ENCODE measurements at regions not wholly inside any gene's neighbourhood (a gene's known extent, or its start where the extent isn't known, plus 50 kb on each side); places are given as distances from the start of the nearest gene placed in this dataset.
A peak's percentile ranks its signal among the peaks of the same experiment; 100 is the strongest.

DNA sequence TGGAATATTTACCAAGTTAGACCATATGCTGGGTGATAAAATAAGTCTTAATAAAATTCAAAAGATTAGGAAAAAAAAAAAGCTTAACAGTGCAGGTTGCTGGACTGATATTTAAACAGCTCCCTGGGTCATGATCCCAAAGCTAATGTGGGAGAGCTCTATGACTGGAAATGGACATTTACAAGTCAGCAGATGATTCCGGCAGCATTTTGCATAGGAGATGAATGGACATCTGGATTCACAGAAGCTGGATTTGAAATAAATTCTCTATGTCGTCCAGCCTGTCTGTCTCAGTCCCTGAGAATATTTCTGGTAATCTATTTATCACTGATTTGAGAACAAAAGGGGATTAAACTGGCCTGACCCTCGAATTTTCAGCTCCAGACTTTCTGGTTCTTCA, 52.3 kb upstream of the KLHL25 start:
- H3K14ac ChIP-seq (ENCODE audit: low read length in 2 of 2) = no peak overlapping the region
- H4K8ac ChIP-seq (ENCODE audit: low read length) = no peak overlapping the region
- H3K4me2 ChIP-seq (ENCODE audit: low read length, poor library complexity, severe bottlenecking) = no peak overlapping the region
- H3K36me3 ChIP-seq (ENCODE audit: control insufficient read depth in 1 of 2, insufficient read depth in 2 of 2, low read depth in 1 of 2, low read length in 2 of 2) = no peaks in the 10 kb centered on the region
- no peak overlapping the region for H2AK5ac ChIP-seq (ENCODE audit: low read length, severe bottlenecking)
- H3K9me3 ChIP-seq (ENCODE audit: control insufficient read depth, low read length) = peaks cover 16% of the 10 kb centered on the region
- peaks cover 38 to 61% of the 10 kb centered on the region in 2 experiments for H3K27me3 ChIP-seq (ENCODE audit: control insufficient read depth in 1 of 2, insufficient read depth in 1 of 2, low read length in 2 of 2)
- no peak overlapping the region for H2BK12ac ChIP-seq (ENCODE audit: low read length in 2 of 2)
- H3K18ac ChIP-seq (ENCODE audit: low read depth in 1 of 2, low read length in 2 of 2) = no peak overlapping the region
- no peak overlapping the region for H3K4me3 ChIP-seq (ENCODE audit: insufficient read depth in 1 of 2, low read depth in 1 of 2, low read length in 2 of 2)
- no peak overlapping the region for H4K91ac ChIP-seq (ENCODE audit: low read length)
- WGBS = 67% methylated on average over 2 of the region's 3 CpGs
- no peak overlapping the region for H2BK120ac ChIP-seq (ENCODE audit: low read depth, low read length)
- H3K23ac ChIP-seq (ENCODE audit: low read length in 2 of 2) = no peak overlapping the region
- H3K79me1 ChIP-seq (replicated peaks; ENCODE audit: low read length, poor library complexity, severe bottlenecking) = no peaks in the 10 kb centered on the region
- H2BK15ac ChIP-seq (ENCODE audit: low read depth, poor library complexity, severe bottlenecking) = no peak overlapping the region
- H2AFZ ChIP-seq (ENCODE audit: low read depth, low read length) = no peak overlapping the region
- no peak overlapping the region for H3K9ac ChIP-seq (ENCODE audit: low read length)
- DNase-seq = no peak
- H3K4me1 ChIP-seq (ENCODE audit: control insufficient read depth, insufficient read depth, low read depth, low read length) = no peaks in the 10 kb centered on the region
- H2BK5ac ChIP-seq (ENCODE audit: low read depth, low read length, poor library complexity, severe bottlenecking) = no peak overlapping the region
- no peak overlapping the region for H3K27ac ChIP-seq (ENCODE audit: low read length, poor library complexity, severe bottlenecking)
- no peak overlapping the region for H3K4ac ChIP-seq (ENCODE audit: low read depth in 1 of 2, low read length in 2 of 2)

DNA sequence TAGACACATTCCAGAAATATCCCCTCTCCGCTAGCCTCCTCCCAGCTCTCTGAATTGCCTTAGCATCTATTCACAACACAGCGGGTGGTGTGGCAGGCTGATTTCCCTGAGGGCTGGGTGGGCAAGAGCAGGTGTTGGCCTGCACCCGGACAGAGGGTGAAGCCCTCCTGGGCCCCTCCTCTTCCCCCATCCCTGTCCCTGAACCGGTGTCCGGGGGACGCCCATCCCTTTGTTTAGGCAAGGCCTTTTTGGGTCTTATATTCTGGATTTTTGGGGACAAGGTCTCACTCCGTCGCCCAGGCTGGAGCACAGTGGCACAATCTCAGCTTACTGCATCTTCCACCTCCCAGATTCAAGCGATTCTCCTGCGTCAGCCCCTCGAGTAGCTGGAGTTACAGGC, 55.2 kb upstream of the KLHL25 start:
- Histone ChIP-seq H3K18ac (ENCODE audit: low read depth in 1 of 2, low read length in 2 of 2) (no peak overlapping the region), H3K23ac (ENCODE audit: low read length in 2 of 2) (no peak overlapping the region), H2BK12ac (ENCODE audit: low read length in 2 of 2) (no peak overlapping the region), H3K14ac (ENCODE audit: low read length in 2 of 2) (no peak overlapping the region), H3K27me3 (ENCODE audit: control insufficient read depth in 1 of 2, insufficient read depth in 1 of 2, low read length in 2 of 2) (peaks cover 35 to 51% of the 10 kb centered on the region in 2 experiments), H3K4me1 (ENCODE audit: control insufficient read depth, insufficient read depth, low read depth, low read length) (no peaks in the 10 kb centered on the region), H2BK120ac (ENCODE audit: low read depth, low read length) (no peak overlapping the region), H3K4me2 (ENCODE audit: low read length, poor library complexity, severe bottlenecking) (no peak overlapping the region), H3K4me3 (ENCODE audit: insufficient read depth in 1 of 2, low read depth in 1 of 2, low read length in 2 of 2) (no peak overlapping the region), H2BK5ac (ENCODE audit: low read depth, low read length, poor library complexity, severe bottlenecking) (no peak overlapping the region), H4K8ac (ENCODE audit: low read length) (no peak overlapping the region), H2AFZ (ENCODE audit: low read depth, low read length) (no peak overlapping the region), H3K9ac (ENCODE audit: low read length) (no peak overlapping the region), H2AK5ac (ENCODE audit: low read length, severe bottlenecking) (no peak overlapping the region), H3K4ac (ENCODE audit: low read depth in 1 of 2, low read length in 2 of 2) (no peak overlapping the region), H4K91ac (ENCODE audit: low read length) (no peak overlapping the region), H3K79me1 (replicated peaks; ENCODE audit: low read length, poor library complexity, severe bottlenecking) (no peaks in the 10 kb centered on the region), H2BK15ac (ENCODE audit: low read depth, poor library complexity, severe bottlenecking) (no peak overlapping the region), H3K9me3 (ENCODE audit: control insufficient read depth, low read length) (peaks cover 16% of the 10 kb centered on the region), H3K36me3 (ENCODE audit: control insufficient read depth in 1 of 2, insufficient read depth in 2 of 2, low read depth in 1 of 2, low read length in 2 of 2) (no peaks in the 10 kb centered on the region), H3K27ac (ENCODE audit: low read length, poor library complexity, severe bottlenecking) (no peak overlapping the region)
- no peak for DNase-seq
- 82% methylated on average over 8 of the region's 11 CpGs for WGBS

DNA sequence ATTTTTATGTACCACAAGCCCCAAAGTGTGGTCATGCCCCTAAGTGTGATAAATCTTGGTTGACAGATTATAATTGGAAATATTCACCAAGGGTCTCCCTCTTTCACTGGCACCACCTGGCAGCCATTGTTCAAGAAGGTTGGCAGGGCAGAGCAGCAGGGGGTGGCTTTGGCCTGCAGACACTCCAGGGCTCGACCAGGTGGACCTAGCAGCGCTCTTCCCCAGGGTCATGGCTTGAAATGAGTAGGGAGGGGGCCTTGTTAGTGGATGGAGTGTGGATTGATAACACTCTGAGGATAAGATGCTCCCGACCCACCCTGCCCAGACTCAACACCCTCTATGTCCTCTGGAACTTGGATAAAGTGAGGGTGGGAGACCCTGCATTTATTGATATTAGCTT, 58.2 kb upstream of the KLHL25 start:
- H2AK5ac ChIP-seq (ENCODE audit: low read length, severe bottlenecking) = no peak overlapping the region
- 75% methylated on average over 2 of the region's 3 CpGs for WGBS
- H3K4me1 ChIP-seq (ENCODE audit: control insufficient read depth, insufficient read depth, low read depth, low read length) = no peaks in the 10 kb centered on the region
- H3K4me2 ChIP-seq (ENCODE audit: low read length, poor library complexity, severe bottlenecking) = no peak overlapping the region
- peaks cover 29 to 49% of the 10 kb centered on the region in 2 experiments for H3K27me3 ChIP-seq (ENCODE audit: control insufficient read depth in 1 of 2, insufficient read depth in 1 of 2, low read length in 2 of 2)
- no peak overlapping the region for H2BK15ac ChIP-seq (ENCODE audit: low read depth, poor library complexity, severe bottlenecking)
- H3K9me3 ChIP-seq (ENCODE audit: control insufficient read depth, low read length) = no peaks in the 10 kb centered on the region
- H4K8ac ChIP-seq (ENCODE audit: low read length) = no peak overlapping the region
- no peak overlapping the region for H3K27ac ChIP-seq (ENCODE audit: low read length, poor library complexity, severe bottlenecking)
- DNase-seq = no peak
- H2BK120ac ChIP-seq (ENCODE audit: low read depth, low read length) = no peak overlapping the region
- no peak overlapping the region for H2AFZ ChIP-seq (ENCODE audit: low read depth, low read length)
- no peak overlapping the region for H3K4me3 ChIP-seq (ENCODE audit: insufficient read depth in 1 of 2, low read depth in 1 of 2, low read length in 2 of 2)
- H3K18ac ChIP-seq (ENCODE audit: low read depth in 1 of 2, low read length in 2 of 2) = no peak overlapping the region
- H2BK12ac ChIP-seq (ENCODE audit: low read length in 2 of 2) = no peak overlapping the region
- no peak overlapping the region for H2BK5ac ChIP-seq (ENCODE audit: low read depth, low read length, poor library complexity, severe bottlenecking)
- H3K14ac ChIP-seq (ENCODE audit: low read length in 2 of 2) = no peak overlapping the region
- no peaks in the 10 kb centered on the region for H3K36me3 ChIP-seq (ENCODE audit: control insufficient read depth in 1 of 2, insufficient read depth in 2 of 2, low read depth in 1 of 2, low read length in 2 of 2)
- H3K23ac ChIP-seq (ENCODE audit: low read length in 2 of 2) = no peak overlapping the region
- no peaks in the 10 kb centered on the region for H3K79me1 ChIP-seq (replicated peaks; ENCODE audit: low read length, poor library complexity, severe bottlenecking)
- no peak overlapping the region for H3K9ac ChIP-seq (ENCODE audit: low read length)
- H3K4ac ChIP-seq (ENCODE audit: low read depth in 1 of 2, low read length in 2 of 2) = no peak overlapping the region
- no peak overlapping the region for H4K91ac ChIP-seq (ENCODE audit: low read length)

DNA sequence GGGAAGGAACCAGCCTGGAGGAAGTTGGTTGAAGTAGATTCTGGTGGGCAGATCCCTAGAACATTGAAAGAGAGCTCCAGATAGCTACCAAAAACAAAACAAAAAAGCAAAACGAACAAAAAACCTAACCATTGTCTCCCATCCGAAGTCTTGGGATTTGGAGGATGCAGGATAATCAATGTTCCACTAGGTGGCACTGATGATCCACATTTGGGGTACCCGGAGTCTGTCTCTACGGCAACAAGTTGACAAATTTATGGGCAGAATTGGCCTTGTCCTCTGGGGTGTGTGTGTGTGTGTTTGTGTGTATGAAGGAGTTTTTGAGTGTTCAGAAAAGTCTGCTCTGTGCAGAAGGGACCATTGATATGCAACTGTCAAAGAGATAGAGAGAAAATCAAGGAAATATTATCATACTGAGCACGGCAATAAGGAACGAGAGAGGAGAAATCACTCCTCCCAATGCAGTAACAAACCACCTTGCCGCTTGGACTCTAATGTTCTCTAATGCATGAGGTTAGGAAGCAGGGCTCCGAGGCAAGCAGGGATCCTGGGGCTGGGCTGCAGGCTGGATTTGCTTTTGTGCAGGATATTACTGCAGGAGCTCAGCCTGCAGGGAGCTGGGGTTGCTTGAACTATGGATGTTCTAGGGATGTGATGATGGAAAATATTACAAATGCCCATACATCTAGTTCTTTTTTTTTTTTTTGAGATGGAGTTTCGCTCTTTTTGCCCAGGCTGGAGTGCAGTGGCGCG, 59.8 kb upstream of the KLHL25 start:
- Histone ChIP-seq H3K4me1 (ENCODE audit: control insufficient read depth, insufficient read depth, low read depth, low read length) (peaks cover 4% of the 10 kb centered on the region), H3K9me3 (ENCODE audit: control insufficient read depth, low read length) (no peaks in the 10 kb centered on the region), H2BK5ac (ENCODE audit: low read depth, low read length, poor library complexity, severe bottlenecking) (no peak overlapping the region), H2AFZ (ENCODE audit: low read depth, low read length) (no peak overlapping the region), H4K8ac (ENCODE audit: low read length) (no peak overlapping the region), H2AK5ac (ENCODE audit: low read length, severe bottlenecking) (no peak overlapping the region), H4K91ac (ENCODE audit: low read length) (no peak overlapping the region), H3K4me3 (ENCODE audit: insufficient read depth in 1 of 2, low read depth in 1 of 2, low read length in 2 of 2) (no peak overlapping the region), H3K27me3 (ENCODE audit: control insufficient read depth in 1 of 2, insufficient read depth in 1 of 2, low read length in 2 of 2) (peaks cover 26 to 45% of the 10 kb centered on the region in 2 experiments), H2BK12ac (ENCODE audit: low read length in 2 of 2) (no peak overlapping the region), H2BK15ac (ENCODE audit: low read depth, poor library complexity, severe bottlenecking) (no peak overlapping the region), H3K18ac (ENCODE audit: low read depth in 1 of 2, low read length in 2 of 2) (no peak overlapping the region), H3K4ac (ENCODE audit: low read depth in 1 of 2, low read length in 2 of 2) (no peak overlapping the region), H3K14ac (ENCODE audit: low read length in 2 of 2) (no peak overlapping the region), H2BK120ac (ENCODE audit: low read depth, low read length) (no peak overlapping the region), H3K4me2 (ENCODE audit: low read length, poor library complexity, severe bottlenecking) (no peak overlapping the region), H3K23ac (ENCODE audit: low read length in 2 of 2) (no peak overlapping the region), H3K9ac (ENCODE audit: low read length) (peak overlapping the region; percentile 17), H3K36me3 (ENCODE audit: control insufficient read depth in 1 of 2, insufficient read depth in 2 of 2, low read depth in 1 of 2, low read length in 2 of 2) (no peaks in the 10 kb centered on the region), H3K79me1 (replicated peaks; ENCODE audit: low read length, poor library complexity, severe bottlenecking) (no peaks in the 10 kb centered on the region), H3K27ac (ENCODE audit: low read length, poor library complexity, severe bottlenecking) (no peak overlapping the region)
- WGBS = 51% methylated on average over 7 of the region's 11 CpGs
- peak; percentile 59 for DNase-seq
